Hematopoietic multipotent progenitor cell treated with erythropoietin and hydrocortisone succinate and interleukin-3 and kit ligand, for 4 days (in vitro differentiated cells): ENCODE measurements at regions not wholly inside any gene's neighbourhood (a gene's known extent, or its start where the extent isn't known, plus 50 kb on each side); places are given as distances from the start of the nearest gene placed in this dataset.
A peak's percentile ranks its signal among the peaks of the same experiment; 100 is the strongest.
"Not testable (repeated sequence)": the region's sequence is repeated elsewhere in the genome, so short reads cannot be mapped to it uniquely, and the experiment has no call there.

Experiments
- DNase-seq: peaks from one replicate; pipeline ENCODE4 v3.0.0-alpha.2; 2015

DNA sequence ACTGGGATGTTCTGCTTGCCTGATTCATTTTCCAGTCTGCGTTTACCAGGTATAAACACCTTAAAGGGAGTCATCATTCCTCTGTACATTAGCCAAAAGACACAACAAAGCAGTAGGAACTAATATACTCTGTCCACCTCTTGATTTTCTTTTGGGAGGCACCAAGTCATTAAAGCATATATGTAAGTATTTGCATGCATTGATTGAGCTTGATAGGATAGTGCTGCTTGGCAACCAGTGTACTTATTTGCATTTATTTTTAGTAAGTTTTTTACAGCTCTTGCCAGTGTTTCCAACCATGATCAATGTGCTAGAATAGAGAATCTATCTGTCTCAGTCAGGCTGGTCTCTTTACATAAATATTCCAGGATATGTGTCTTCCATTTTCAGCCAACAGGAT lies 353.3 kb upstream of the SEMA3C start:
- DNase-seq, result no peak

DNA sequence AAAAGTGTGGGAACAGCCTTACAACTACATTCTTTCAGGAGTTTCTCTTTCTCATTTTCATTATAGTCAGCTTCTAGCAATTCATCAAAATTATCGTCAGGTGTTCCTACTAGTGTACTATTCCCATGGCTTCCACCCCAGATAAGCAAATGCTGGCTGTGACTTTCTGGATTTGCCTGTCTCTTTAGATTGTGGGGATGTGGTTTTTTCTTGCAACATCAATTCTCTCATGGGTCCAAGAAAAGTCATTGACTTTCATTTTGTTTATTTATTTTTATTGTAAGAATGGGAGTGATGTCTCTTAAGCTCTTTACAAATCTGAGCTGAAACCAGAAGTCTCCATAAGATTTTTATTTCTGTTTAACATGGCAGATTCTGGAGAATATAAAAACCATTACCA lies 349.7 kb upstream of the SEMA3C start:
- DNase-seq, result no peak

DNA sequence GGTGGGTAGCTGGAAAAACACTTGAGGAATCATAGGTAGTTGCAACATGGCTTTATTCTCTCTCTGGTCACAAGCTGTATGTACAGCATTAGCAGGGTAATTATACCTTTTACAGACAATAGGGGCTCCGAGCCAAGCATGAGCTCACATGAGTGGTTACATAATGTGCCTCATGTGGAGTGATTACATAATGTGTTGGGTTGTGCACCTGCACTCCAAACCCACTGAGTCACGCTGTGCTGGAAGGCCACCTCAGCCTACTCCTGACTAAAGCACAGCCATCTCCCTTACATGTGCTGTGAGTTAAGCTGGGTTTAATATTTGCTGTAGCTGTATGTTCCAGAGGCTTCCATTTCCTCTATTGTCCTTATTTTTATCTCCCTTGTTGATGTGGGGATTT lies 348.7 kb upstream of the SEMA3C start:
- peak; percentile 10 for DNase-seq

DNA sequence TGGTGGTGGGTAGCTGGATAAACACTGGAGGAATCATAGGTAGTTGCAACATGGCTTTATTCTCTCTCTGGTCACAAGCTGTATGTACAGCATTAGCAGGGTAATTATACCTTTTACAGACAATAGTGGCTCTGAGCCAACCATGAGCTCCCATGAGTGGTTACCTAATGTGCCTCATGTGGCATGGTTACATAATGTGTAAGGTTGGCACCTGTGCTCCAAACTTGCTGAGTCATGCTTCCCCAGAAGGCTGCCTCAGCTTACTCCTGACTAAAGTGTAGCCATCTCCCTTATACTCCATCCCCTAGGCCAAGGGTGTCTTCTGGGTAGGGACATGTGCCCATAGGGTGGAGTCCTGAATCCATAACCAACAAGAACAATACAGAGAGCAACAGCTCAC lies 345.3 kb upstream of the SEMA3C start:
- DNase-seq, result peak; percentile 15

DNA sequence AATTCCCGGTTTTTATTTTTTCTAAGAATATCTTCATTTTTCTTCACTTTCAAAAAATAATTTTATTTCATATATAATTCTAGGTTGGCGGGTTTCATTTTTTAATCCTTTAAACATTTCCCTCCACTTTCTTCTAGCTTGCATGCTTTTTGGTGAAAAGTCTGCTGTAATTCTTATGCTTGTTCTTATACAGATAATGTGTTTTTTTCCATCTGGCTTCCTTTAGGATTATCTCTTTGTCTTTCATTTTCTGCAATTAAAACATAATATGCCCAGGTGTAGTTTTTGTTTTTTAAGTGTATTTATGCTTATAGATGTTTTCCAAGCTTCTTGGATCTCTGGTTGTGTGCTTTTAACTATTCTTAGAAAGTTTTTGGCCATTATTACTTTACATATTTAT lies 341.3 kb upstream of the SEMA3C start:
- DNase-seq, result peak; percentile 37

DNA sequence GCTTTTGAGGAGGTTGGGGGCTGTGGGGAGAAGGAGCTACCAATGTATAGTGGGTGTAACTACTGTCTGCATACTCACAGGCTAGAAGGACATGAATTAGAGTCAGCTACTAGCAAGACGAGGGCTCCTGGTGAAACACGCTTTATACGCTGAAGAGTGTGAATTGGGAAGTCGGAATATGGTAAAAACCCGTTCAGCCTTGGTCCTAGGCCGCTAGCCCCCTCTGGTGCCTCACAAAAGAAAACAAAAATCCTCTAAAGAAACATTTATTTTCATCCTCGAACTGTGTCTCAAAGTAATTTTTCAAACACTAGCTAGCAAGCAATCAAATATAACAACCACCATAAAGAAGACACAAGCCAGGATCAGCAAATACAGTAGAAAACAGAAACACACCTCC lies 338.1 kb upstream of the SEMA3C start:
- peak; percentile 65 for DNase-seq

DNA sequence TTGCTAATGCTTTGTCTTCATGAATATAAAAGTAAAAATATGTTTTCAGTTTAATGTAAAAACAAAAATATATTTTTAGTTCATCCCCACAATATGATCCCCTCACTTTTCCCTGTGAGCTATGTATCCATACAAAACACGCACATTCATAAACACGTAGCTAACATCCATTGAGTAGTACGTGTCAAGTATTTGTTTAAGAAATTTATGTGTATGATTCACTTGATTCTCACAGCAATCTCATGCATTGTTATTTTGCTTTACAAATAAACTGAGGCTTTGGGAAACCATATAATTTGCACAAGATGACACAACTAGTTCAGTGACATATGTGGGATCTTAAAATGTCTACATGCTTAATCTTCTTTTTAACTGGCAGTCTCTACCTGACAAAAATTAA lies 329.6 kb upstream of the SEMA3C start:
- no peak for DNase-seq

DNA sequence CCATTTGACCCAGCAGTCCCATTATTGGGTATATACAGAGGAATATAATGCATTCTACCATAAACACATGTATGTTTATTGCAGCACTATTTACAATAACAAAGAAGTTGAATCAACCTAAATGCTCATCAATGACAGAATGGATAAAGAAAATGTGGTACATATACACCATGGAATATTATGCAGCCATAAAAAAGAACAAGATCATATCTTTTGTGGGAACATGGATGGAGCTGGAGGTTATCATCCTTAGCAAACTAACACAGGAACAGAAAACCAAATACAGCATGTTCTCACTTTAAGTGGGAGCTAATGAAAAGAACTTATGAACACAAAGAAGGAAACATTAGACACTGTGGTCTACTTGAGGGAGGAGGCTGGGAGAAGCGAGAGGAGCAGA lies 328.5 kb upstream of the SEMA3C start:
- DNase-seq, result not testable (repeated sequence)

DNA sequence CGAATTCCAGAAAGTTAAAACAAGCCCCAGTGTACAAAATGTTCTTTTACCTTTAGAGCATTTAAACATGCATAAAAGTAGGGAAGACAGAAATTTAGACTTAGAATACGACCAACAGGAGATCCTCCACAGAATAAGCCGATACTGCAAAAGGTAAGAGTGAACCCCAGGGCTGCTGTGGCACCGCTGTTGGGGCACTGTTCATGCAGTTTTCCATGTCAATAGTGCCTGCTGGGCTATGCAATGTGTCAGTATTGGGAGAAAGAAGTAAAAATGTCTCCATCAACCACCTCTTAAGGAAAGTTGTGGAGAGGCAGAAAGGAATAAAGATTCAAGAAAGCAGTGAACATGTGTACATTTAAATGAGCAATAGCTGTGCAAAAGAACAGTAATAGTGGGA lies 326.5 kb upstream of the SEMA3C start:
- no peak for DNase-seq

DNA sequence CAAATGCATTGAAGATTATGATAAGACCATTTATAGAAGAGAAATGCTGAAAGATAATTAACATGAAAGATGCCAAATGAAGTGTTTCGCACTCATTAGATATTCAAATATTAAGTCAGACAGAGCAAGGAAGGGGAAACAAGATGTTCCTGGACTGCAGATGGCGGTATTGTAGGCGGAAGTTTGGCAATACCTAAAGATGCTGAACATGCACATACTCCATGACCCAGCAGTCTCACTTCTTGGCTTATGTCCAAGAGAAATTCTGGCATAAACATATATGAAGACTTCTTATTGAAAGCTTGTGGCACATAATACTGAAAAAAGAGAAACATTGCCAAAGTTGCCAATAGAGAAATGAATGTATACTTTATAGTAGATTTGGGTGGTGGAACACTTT lies 325.4 kb upstream of the SEMA3C start:
- DNase-seq, result peak; percentile 41

DNA sequence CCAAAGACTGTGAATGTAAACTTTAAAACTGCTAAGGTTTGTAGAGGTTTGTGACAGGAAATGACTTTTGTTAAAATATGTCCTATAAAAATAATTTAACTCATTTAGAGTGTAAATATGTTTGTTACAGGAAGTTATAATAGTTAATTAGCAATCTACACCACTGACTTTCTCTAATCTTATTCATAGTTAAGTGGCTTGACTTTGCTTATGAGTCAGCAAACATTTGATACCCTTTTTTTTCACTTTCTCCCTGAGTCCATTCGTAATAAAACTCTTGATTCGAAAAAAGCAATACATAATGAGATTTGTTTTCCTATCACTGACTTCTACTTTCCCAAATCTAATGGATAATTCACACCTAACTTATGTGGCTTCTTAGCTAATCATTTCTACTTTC lies 317.7 kb upstream of the SEMA3C start:
- no peak for DNase-seq

DNA sequence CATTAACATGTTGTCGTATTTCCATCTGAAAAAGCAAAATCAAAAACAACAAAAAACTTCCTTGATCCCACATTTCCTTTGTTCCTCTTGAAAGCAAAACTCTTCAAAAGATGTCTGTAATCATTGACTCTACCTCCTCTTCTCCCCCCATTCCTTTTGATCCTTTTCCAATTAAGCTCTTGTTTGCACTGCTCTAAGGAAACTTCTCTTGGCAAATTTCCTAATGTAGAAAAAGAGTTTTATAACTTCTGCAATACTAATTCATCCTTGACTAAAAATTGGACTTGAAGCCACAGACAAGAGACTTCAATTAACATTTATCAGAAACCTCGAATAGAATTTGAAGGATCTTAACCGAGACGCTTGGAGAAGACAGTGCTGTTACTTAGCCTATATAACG lies 317.1 kb upstream of the SEMA3C start:
- DNase-seq, result no peak

DNA sequence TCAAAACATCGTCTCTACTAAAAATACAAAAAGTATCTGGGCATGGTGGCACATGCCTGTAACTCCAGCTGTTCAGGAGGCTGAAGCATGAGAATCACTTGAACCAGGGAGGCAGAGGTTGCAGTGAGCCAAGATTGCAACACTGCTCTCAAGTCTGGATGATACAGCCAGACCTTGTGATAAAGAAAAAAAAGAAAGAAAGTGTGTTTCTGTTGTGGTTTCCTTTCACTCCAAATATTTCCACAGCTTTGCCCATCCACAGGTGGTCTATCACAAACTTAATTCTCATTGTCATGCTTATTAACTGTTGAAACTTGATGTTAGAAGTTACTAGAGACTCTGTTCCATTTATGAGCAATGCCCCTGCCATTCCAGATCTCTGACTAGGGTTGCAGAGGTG lies 316.0 kb upstream of the SEMA3C start:
- DNase-seq, result peak; percentile 35

DNA sequence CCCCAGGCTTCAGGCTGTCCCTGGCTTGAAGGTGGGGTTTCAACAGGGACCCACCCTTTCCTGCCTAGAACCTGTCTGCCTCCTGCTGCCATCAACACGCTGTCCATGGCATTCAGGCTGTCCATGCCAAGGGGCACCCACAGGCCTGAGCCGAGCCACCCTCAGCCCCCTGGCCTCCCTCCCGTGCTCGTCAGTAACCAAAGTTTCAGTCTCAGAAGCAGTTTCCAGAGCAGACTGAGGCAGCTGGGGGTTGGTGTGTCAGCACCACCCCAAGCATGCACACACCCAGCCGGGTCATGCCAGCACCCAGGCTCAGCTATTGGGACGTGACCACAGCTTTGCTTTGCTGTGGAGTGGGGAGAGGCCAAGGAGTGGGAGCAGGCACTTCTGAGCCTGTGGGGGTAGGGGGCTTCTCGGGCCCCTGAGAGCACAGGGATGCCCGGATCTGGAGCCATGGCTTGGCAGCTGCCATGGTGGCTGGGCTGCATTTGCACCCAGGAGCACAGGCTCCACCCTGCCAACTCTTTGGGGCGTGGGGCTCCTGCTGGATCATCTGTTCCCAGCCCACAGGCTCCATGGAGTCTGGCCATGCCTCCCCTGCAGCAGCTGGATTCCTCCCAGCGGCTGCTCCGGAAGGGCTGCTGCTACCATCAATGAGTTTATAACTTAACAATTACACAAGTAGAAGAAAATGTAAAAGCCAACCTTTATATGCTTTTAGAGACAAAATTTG lies 314.5 kb upstream of the SEMA3C start:
- DNase-seq, result no peak

DNA sequence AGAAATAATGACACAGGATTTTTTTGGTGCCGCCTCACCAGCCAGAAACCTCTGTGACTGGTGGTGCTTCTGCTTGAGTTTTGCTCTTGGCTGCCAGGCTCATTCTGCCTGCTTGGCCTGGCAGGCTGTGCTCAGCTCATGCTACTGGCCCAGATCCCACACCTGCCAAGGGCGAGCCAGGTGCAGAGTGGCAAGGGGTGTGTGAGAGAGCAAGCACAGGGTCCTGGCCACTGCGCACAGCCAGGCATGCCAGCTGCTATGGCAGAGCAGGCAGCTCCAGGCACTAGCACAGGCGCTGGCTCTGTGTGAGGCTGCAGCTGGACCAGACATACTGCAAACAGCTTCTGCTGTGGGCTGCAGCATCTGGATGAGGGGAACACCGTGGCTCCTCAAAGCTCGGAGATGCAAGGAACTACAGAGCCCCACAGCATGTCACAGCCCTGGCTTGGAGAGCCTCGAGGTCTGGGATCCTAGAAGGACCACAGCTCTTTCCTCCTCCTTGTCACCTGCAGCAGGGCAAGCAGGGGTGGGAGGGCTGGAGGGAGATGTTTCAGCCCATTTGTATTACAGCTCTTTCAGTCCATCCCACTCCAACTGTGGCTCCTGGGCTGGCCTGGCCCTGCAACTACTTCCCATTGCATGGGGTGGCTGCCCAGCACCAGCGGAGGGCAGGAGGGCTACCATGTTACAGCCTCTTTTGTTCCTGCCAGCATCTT lies 313.4 kb upstream of the SEMA3C start:
- DNase-seq, result peak; percentile 29

DNA sequence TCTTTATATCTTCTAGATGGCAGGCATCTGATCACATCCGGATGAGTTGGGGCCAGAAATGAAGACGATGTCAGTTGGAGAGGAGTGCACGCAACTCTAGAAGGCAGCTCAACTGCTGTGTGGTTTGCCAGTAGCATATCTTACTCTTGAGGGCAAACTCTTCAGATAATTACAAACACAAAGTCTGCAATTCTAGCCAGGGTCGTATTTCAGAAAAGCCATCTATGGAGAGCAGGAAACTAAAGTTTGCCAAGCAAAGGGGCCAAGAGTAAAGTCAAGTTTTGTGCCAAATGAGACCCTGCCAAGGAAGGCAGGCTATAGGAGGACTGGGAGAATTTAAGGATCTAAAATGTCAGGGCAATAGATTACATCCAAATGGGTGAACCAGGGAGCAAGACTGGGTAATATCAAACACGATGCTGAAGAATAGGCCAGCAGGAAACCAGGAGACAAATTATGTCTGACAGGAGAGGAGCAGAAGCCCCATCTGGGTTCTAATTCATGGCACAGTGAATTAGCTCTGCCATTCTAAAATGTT lies 312.5 kb upstream of the SEMA3C start:
- peak; percentile 88 for DNase-seq

DNA sequence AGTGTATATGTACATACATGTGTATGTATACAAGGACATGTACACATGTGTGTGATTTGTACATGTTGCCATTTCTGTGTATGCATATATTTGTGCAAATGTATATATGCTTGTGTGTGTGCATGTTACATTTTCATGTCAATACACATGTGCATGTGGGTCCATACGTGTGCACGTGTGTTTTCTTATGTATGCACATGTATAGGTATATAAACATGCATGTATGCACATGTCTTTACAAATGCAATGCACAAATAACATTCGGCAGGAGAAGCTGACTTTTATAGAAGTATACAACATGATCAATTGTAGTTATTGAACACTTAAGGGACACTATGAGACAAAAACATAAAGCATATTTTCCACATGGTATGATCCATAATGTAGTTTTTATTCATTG lies 307.4 kb upstream of the SEMA3C start:
- DNase-seq, result no peak

DNA sequence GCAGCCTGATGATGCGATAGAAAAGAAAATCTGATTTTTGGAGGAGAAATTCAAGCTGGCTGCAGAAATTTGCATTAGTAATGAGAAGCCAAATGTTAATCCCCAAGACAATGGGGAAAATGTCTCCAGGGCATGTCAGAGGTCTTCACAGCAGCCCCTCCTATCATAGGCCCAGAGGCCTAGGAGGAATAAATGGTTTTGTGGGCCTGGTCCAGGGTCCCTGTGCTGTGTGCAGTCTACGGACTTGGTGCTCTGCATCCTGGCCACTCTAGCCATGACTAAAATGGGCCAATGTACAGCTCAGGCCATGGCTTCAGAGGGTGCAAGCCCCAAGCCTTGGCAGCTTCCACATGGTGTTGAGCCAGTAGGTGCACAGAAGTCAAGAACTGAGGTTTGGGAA lies 303.8 kb upstream of the SEMA3C start:
- DNase-seq, result not testable (repeated sequence)

DNA sequence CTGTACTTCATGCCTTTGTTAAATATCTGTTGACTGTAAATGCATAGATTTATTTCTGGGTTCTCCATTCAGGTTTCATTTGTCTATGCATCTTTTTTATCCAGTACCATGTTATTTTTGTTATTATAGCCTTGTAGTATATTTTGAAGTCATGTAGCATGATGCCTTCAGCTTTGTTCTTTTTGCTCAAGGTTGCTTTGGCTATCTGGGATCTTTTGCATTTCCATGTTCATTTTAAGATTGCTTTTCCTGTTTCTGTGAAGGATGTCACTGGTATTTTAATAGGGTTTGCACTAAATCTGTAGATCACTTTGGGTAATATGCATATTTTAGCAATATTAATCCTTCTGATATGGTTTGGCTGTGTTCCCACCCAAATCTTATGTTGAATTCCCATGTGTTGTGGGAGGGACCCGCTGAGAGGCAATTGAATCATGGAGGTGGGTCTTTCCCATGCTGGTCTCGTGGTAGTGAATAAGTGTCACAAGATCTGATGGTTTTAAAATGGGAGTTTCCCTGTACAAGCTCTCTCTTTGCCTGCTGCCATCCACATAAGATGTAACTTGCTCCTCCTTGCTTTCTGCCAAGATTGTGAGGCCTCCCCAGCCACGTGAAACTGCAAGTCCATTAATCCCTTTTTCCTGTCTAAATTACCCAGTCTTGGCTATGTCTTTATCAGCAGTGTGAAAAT lies 302.8 kb upstream of the SEMA3C start:
- no peak for DNase-seq

DNA sequence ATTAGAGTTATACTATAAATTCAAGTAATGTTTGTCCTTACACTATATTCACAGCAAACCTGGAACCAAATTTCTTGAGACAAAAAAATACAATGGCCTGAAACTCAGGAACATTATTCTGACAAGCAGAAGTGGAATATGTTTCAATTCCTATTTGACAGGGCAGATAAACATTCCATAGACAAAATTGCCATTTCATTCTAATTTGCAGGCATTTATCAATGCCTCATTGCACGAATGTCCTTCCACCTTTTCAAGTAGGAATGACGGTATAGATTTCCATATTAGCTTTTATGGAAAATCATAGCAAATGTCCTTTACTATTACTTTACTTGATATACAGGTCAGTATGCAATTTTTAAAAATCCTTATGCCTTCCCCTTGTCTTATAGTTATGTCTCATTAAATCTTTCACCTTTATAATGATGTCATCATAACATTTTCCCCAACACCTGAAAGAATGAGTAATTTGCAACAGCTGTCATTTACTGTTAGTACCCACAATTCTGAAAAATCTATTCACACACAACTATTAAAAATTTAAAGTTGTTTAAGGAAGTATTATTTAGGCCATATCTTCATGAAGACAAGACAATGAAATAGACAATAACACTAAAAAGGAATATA lies 299.7 kb upstream of the SEMA3C start:
- no peak for DNase-seq

DNA sequence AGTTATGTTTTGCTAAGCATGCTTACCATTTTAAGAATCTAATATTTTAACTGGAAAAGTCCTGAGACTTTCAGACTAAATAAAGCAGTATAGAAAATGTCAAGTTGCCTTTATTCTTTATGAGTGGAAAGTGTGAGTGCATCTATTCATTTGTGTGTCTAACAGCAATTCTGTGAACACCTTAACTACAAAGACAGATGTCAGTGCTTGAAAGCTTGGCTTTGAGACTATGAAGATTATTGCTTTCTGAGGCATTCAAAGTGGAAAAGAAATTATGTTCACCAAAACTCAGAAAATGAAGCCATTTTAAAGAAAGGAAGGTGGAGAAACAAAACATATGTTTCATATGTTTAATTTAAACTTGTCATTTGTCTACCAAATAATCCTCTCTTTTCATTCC lies 294.5 kb upstream of the SEMA3C start:
- DNase-seq, result no peak

DNA sequence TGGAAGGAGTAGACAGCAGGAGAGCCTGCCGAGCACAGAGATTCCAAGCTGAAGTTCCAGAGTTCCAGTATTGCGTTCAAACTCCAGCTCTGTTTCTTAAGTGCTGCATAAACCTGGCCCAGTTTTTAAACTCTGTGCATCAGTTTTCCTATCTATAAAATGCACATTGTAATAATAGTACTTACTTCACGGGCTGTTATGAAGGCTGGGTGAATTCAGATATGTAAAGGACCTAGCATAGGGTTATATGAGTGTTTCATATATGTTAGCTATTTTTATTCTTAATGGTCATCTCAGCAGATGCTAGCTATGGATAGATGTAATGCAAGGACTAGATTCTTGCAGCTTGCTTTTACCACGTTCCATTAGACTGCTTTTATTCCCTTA lies 293.1 kb upstream of the SEMA3C start:
- DNase-seq, result peak; percentile 67

DNA sequence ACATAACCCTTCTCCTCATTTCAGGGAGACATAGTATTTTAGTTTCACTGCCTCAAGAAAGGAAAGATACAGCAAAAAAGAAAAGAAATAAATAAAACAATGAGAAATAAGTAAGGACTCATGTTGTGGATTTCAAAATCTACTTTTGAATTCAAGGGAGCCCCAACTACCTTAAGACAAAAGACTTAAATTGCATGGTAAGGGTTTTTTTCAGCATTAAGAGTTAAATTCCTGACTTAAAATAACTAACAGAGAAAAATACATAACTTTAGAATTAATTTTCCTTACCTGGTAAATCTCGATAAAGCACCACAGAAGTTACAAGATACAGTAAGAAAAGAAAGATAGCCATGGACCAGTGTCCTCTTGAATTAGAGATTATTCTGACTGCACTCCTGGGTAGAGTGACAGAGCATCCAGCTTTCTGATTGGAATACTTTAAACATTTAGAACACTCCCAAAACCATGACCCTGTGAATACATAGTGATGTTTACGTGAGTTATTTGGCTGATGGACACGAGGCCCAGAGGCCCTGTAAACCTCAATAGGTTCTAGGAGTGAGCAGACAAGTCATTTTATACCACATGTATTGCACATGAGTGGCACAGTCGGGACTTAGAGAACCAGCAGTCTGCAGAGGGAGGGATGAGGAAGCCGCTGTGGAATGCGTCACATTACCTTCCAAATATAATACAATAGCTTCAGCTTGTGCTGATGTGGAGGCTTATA lies 292.5 kb upstream of the SEMA3C start:
- peak; percentile 65 for DNase-seq
